ENCODE measurements at regions not wholly inside any gene's neighbourhood (a gene's known extent, or its start where the extent isn't known, plus 50 kb on each side); places are given as distances from the start of the nearest gene placed in this dataset.

DNA sequence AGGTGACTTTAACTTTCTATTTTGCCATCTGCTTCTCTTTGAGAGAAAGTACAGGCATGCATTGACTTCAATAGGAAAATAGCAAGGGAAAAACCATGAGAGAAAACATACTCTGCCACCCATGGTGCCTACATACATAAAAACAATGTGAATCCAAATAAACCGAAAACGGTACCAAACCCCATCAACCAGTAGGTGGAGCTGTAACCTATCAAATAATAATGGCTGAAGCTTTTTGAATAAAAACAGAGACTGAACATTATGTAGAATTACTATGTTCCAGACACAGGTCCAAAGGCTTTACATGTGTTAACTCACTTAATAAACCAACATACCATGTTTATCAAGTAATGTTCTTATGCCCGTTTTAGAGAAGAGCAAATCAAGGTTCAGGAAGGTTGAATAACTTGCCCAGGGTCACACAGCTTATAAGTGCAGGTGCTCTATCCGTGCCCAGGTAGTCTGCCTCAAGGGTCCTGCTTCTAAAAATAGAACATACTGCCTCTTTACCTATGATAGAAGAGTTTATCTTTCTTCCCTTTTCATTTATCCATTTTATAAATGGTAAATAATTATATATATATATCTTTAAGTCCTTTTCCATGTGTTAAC lies 293.9 kb upstream of the SYT4 start:
- DNase-seq (ENCODE audit: low spot score): no peak

DNA sequence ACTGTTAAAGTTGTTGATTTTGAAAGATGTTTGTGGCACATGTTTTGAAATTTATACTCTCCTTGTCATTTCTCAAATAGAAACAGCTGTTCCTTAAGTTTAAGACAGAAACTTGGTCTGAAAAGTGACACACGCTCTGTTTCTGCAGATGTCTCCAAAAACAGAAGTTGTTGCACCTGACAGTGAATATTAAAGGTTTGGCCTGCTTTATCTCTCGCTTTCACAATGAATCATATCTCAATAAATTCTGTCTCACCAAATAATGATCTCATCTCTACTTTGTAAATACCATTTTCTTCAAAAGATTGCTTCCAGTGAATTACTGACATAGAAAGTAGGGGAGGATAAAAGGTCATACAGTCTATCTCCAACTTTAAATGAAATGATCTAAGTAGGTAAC lies 294.9 kb upstream of the SYT4 start:
- no peak for DNase-seq (ENCODE audit: low spot score)

DNA sequence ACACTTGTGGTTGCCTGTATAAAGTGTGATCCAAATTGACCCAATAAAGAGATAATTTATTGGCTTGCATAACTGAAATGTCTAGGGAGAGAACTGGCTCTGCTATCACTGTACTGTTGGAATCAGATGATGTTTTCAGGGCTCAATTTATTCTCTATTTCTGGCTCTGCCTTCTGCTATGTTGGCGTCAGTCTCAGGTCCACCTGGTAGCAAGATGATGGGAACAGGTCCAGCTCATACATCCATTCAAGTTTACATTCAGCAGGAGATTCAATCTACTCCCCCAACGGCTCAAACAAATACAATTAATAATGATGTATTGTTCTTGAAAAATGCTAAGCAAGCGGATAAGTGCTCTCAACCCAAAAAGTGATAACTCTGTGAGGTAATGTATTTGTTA lies 297.7 kb upstream of the SYT4 start:
- DNase-seq (ENCODE audit: low spot score): no peak

DNA sequence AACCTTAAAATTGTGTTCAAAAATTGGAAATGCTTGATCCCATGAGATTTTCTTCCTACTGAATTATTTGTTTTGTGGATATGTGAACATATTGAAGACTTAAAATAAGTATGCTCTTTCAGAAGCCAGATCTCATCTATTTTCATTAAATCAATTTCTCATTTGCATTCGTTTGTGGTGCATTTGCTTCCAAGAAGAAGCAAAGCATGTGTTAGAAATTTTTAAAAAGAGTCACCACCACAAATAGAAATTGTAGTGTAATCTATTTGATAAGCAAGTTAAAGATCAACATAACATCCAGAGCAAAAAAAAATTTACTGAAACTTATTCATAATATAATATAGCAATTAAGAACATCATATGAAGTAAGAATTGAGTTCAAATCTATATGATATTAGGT lies 300.9 kb upstream of the SYT4 start:
- DNase-seq (ENCODE audit: low spot score): no peak

DNA sequence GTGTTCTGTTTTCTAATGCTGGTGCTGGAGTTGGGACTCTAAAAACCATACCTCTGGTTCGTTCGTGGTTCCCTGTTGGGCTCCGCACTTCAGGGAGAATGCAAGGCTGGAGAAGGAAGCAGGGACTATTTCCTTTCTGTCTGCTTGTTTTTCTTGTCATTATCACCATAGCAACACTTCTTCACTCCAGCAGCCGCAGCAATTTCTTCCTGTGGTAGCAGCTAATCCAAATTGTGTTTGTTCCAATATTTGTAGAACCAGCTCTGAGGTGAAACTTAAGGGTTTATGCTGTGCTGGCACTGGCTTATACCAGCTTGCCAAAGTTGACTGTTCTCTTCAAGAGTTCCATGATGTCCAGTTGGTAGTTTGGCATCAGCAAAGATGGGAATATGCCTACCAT lies 301.4 kb upstream of the SYT4 start:
- DNase-seq (ENCODE audit: low spot score): no peak

DNA sequence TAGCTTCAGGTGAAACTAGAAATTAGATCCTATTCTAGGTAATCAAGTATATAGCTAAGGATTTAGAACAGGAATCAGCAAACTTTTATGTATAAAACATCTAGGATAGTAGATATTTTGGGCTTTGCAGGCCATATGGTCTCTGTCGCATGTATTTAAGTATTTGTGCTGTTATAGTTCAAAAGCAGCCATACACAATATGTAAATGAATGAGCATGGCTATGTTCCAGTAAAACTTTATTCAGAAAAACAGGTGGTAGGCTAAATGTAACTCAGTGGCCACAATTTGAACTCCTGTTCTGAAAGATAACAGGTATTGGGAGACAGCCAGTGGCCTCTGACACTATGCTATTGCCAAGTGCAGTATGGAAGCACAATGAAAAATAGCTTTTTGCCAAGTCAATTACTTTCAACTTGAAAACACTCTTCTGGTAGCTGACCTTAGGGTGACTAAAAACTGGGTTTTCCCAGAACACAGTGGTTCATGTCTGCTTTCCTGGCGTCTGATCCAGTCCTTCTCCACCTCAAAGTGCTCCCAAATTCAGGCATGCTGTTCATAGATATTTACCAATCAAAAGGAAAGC lies 304.7 kb upstream of the SYT4 start:
- DNase-seq (ENCODE audit: low spot score): no peak

DNA sequence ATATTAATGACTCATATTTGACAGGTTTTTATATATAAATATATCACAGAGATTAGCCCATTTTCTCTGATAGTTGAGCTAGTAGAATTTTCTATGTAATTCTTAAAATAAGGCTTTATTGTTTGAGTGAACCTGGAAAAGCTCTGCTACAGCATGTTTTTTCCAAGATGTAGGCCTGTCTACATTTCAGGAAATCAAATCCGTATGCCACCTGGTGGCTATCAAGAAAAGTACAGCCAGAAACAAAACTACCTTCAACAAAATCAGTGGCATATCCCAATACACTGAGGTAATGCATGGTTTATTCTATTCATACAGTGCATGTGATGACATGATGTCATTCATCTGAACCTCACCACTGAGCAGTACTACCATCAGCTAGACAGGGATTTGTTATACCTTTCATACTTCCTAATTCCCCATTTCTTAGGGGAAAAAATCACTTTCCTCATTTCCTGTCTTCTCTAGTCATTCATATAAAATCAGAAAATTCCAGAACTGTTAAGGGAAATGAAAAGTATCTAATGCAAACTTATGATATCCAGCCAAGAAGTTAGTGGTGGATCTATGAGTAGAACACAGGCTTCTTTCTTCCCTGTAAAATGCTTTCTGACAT lies 310.4 kb upstream of the SYT4 start:
- no peak for DNase-seq (ENCODE audit: low spot score)

DNA sequence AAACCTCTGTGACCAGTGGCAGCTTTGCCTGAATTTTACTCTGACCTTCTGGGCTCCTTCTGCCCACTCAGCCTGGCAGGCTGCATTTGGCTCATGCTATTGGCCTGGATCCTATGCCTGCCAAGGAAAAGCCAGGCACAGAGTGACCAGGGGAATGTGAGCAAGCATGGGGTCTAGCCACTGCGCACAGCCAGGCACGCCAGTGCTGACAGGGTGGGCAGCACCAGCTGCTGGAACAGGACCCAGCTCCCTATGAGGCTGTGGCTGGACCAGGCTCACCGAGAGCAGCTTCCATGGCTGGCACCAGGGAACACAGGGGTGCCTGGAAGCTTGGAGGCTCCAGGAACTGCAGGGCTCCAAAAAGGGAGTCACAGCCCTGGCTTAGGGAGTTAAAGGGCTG lies 311.5 kb upstream of the SYT4 start:
- DNase-seq (ENCODE audit: low spot score): no peak

DNA sequence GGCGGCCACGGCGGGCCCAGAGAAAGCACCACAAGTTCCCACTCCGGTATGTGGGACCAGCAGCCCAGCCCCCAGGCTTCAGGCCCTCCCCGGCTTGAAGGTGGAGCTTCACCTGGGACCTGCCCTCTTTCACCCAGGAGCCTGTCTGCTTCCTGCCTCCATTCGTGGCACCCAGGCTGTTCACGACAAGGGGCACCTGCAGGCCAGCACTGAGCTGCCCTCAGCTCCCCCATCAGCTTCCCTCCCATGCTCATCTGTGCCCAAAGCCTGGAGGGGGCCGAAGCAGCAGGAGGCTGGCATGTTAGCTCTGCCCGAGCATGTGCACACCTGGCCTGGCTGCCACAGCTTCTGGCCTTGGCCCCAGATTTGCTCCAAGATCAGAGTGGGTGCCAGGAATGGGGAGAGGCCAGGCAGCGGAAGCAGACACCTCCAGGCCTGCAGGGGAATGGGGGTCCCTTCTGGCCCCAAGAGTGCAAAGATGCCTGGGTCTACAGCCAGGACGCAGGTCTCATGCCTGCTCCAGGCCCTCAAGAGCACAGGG lies 312.4 kb upstream of the SYT4 start:
- no peak for DNase-seq (ENCODE audit: low spot score)

DNA sequence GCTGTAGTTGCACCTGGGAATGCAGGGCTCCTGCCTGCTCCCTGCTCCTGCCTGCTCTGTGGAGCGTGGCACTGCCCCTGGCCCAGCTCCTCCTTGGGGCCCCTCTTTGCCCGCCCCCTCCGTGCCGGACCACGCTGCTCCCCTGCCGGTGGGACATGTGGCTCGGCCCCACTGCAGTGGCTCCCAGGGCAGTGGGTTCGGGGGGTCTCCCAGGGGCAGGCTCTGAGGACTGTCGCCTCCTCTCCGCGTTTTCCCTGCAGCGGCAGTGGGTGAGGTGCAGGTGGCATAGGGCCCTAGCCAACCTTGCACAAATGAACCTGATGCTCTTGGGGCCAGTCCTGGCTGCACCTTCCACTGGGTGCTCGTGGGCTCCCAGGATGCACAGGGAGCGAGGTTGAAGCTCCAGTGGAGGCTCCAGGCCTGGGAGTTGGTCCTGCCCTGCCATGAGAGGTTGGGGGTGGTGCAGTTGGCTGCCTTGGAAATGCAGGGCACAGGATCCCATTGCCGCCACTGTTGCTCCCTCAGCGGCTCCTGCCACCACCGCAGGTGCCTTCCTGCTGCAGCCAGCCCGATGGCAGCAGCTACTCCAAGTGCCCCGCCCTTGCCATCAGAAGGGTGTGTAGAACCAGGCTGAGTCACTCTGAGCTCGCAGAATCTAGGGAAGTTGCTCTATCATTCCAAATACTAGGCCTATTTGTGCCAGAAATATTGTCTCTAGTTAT lies 313.1 kb upstream of the SYT4 start:
- no peak for DNase-seq (ENCODE audit: low spot score)

DNA sequence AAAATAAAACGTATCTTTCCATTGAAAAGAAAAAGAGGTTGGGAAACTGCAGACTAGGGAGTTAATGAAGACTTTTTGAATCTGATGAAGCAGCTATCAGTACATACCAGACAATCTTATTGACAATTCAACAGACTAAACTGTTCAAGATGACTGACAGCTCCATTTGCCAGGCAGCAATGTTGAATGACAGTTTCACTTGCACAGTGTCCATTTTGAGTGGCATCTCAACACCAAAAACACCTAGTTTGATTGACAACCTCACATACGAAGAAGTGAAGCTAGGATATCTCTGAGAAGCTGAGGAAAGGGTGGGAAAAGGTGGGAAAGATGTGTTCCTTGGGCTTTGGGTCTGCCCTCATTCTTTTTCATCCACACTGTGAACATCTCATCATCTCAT lies 315.0 kb upstream of the SYT4 start:
- no peak for DNase-seq (ENCODE audit: low spot score)

DNA sequence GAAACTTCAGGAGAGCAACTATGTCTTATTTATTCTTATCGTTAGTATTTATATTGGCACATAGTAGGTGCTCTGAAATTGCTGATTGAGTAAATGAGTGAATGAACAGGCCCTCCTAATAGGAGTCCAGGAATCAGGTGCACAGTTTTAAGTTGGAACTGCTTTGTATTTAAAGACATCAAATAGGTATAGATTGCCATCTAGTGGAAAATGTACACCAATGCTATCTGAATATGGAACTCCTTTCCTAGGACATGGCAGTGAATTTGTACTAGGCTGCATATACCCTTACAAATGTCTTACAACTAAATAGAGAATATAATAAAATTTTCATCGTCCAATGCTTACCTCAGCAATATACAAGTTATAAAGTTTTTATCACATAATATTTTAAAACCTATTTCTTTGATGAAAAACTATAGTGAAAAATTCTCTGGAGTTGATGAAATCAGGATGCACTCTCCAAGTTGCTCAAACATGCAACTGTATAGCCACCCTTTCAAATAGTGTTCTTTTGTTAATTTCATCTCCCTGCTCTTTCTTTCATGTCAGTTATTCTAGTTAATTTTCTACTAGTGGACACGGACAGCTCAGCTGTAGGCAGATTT lies 318.9 kb upstream of the SYT4 start:
- no peak for DNase-seq (ENCODE audit: low spot score)

DNA sequence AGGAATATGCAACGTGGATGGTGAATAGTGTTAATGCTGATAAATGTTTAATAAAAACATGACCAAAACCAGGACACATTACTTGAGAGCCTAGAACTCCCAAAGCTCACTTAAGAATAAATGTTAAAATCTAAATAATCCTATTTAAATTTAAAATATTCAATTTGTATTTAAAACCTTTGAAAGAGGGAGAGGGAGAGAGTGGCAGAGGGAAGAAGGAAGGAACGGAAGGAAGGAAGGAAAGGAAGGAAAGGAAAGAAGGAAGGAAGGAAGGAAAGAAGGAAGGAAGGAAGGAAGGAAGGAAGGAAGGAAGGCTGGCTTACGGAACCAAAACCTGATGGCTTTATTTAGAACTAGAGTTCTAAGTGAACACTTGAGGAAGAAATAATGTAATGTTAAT lies 324.1 kb upstream of the SYT4 start:
- DNase-seq (ENCODE audit: low spot score): no peak

DNA sequence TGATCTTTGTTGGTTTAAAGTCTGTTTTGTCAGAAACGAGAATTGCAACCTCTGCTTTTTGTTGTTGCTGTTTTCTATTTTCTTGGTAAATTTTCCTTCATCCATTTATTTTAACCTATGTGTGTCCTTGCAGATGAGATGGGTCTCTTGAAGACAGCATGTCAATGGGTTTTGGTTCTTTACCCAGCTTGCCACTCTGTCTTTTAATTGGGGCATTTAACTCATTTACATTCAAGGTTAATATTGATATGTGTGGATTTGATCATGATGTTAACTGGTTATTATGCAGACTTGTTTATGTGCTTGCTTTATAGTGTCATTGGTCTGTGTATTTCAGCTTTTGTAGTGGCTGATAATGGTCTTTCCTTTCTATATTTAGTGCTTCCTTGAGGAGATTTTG lies 327.9 kb upstream of the SYT4 start:
- DNase-seq (ENCODE audit: low spot score): no peak

DNA sequence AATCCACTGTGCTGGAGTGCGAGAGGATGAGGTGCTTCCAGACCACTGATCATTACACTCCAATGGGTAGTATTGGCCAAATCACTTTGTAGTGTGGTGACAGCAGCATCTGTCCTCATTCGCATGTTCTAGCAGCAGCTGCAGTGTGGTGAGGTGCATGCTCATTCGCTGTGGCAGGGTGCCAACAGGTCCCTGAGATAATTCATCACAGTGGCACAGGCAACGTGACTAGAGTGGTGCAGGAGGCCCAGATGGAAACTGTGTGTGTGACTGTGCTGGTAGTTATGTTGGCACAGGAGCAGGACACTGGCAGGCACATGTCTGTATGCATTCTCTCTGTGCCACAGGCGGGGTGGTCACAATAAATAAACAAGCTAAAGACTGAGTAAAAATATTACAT lies 329.5 kb upstream of the SYT4 start:
- no peak for DNase-seq (ENCODE audit: low spot score)

DNA sequence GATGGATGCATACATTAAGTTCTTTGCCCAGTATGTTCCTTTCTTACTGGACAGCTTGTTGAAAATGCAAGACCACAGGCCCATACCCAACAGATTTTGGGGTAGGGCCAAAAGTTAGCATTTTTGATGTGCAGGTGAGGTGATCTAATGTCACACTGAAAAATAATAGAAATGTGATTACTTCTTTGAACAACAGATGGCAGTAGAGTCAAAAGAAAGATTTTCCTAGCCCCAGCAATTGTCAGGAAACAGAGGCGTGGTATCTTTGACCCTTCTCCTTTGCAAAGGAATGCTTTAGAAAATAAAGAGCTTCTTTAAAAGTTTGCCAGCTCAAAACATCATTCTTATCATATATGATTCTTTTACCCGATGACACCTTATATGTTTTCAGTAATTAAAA lies 343.6 kb upstream of the SYT4 start:
- no peak for DNase-seq (ENCODE audit: low spot score)

DNA sequence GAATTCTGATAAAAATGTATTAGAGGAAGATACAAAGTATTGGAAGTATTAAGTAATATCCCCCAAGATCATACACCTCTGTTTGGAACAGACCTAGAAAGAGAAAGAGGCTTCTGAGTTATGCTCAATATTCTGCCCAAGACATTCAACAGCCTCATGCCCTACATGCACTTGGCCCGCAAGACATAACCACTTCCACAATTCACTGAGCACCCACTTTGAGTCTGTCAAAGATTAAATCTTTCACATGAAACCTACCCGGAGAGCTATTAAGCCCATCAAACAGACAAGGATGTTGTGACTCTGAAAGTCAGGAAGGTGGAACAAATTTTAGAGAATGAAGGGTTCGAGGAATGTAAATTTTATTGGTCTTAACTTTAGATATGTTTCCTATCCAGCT lies 344.7 kb upstream of the SYT4 start:
- DNase-seq (ENCODE audit: low spot score): no peak

DNA sequence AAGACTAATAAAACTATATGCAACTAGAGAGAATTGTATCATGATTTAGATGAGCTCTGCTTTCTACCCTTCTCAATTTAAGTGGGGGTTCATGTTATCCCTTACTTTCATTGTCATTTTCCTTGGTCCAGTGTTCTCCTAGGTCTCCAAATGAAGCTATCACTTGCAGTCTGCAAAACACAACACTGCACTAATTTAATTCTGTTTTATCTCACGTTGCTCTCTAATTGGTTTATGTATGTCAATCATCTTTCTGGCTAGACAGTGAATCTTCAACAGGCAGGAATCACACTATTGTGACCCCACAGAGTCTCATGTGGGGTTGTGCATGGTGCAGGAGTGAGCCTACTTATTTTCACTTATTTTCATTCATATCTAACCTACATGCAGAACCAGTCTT lies 348.3 kb upstream of the SYT4 start:
- DNase-seq (ENCODE audit: low spot score): no peak

DNA sequence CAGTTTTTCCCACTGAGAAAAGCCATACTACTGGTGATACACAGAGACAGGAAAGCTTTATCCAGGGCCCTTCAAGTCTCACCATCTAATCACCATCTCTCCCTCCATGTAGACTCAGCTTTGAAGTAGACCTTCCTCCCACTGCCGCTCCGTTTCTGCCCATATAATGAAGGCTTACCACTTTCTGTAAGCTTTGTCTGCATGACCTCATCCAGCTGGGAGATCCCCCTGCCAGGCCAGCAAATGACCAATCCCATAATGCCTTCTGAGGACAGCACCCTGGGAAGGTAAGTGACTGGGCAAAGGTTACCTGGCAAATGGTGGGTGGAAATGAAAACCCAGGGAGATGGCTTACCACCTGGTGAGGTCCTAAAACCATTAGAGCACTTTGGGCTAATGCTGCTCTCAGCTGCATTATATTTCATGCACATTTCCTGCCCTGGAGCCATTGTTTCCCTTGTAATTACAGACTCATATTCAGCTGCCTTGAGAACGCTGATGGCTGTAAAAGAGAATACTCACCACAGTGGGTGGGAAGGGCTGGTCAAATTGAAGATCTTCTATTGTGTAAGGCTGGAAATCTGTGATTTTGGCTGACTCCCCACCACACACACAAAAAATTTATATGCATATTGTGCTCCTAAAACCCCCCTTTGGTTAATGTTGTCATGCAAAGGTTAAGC lies 350.7 kb upstream of the SYT4 start:
- DNase-seq (ENCODE audit: low spot score): no peak

DNA sequence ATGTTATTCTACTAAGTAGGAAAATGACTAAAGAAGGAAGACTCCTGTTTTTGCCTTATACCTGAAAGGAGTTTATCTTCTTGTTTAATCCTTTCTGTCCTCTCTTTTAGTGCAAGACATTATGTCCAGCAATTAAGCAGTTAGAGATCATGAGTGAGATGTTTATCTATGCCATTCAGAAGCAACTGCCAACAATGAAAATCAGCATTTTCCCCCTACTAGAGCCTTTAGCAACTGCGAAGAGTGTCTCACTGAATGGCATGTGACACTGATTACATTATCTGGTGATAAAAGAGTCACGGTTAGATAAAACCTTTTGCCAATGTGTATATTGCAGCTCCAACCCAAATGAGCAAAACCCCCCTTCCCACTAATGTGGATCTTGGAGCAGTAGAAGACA lies 357.7 kb upstream of the SYT4 start:
- DNase-seq (ENCODE audit: low spot score): no peak

DNA sequence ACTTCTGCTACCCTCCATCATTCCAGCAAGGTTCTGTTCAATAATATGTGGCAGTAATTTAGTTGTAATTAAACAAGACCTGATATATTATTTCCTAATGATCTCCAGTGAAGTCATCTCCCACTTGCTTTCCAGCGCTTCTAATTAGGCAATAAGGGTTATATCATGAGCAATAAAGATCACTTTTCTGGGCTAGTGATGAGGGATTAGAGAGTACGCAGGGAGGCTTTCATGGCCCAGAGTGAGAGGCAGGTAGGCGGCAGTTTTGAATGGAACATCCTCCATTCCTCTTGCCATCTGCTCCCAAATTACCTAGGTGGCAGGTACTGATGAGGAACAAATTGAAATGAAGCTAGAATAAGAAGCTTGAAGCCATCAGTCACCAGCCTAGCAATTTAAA lies 358.1 kb upstream of the SYT4 start:
- no peak for DNase-seq (ENCODE audit: low spot score)

DNA sequence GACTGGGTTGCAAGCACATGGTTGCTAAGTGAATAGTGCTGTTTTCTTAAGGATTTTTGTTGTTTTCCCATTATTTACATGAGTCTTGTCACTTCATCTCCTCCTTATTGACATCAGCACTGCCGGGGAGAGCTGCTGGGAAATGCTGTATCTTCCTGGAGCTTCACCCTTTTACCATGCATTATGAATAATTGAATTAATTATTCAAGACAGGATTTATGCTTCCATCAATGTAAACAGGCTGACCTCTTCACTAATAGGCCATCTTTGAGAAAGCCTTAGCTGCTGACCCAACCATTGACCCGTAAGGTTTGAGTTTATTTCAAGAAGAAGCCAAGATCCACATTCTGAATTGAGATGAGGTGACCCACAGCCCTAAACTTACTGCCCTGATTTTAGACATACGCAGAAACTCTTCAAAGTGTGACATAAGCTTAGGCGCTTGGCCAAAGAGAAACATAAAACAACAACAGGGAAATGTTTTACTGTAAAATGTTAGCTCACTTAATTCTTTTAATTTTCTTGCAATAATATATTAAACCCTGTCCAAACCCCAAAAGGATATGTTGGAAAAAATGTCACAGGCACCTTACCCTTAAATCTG lies 365.5 kb upstream of the SYT4 start:
- no peak for DNase-seq (ENCODE audit: low spot score)

All from ecto neural progenitor cell (in vitro differentiated cells).